Hepatocyte (in vitro differentiated cells): ENCODE measurements at regions not wholly inside any gene's neighbourhood (a gene's known extent, or its start where the extent isn't known, plus 50 kb on each side); places are given as distances from the start of the nearest gene placed in this dataset.

Experiments
- DNase-seq: peaks from one replicate; pipeline ENCODE4 v3.0.0-alpha.2; 2016; ENCODE audit warnings: low spot score
- H2AFZ ChIP-seq: fragments of 200-600 bp; sonication (generic); 2 replicates; pipeline ENCODE4 v1.6.0; 2016; ENCODE audit warnings: antibody characterized with exemption, mild to moderate bottlenecking
- H3K27ac ChIP-seq: fragments of 200-600 bp; sonication (generic); 2 replicates; pipeline ENCODE4 v1.5.1; 2016; ENCODE audit warnings: mild to moderate bottlenecking
- H3K27me3 ChIP-seq: fragments of 200-600 bp; sonication (generic); 2 replicates; pipeline ENCODE4 v1.6.1; 2016
- H3K36me3 ChIP-seq: fragments of 200-600 bp; sonication (generic); replicated peaks from 2 replicates; pipeline ENCODE4 v1.5.1; 2016; ENCODE audit warnings: low read depth; ENCODE audit not compliant: insufficient read depth
- H3K4me1 ChIP-seq: fragments of 200-600 bp; sonication (generic); 2 replicates; pipeline ENCODE4 v1.5.1; 2016; ENCODE audit warnings: mild to moderate bottlenecking, moderate library complexity; ENCODE audit not compliant: insufficient read depth
- H3K4me2 ChIP-seq: fragments of 200-600 bp; sonication (generic); 2 replicates; pipeline ENCODE4 v1.6.0; 2016
- H3K4me3 ChIP-seq: fragments of 200-600 bp; sonication (generic); 2 replicates; pipeline ENCODE4 v1.5.1; 2016; ENCODE audit warnings: mild to moderate bottlenecking
- H3K79me2 ChIP-seq: fragments of 200-600 bp; sonication (generic); 2 replicates; pipeline ENCODE4 v1.6.0; 2017; ENCODE audit warnings: mild to moderate bottlenecking
- H3K9me2 ChIP-seq: fragments of 200-600 bp; sonication (generic); replicated peaks from 2 replicates; pipeline ENCODE4 v1.6.0; 2017; ENCODE audit warnings: mild to moderate bottlenecking; ENCODE audit not compliant: insufficient read depth
- H3K9me3 ChIP-seq: fragments of 200-600 bp; sonication (generic); 2 replicates; pipeline ENCODE4 v1.5.1; 2016; ENCODE audit warnings: low read depth, mild to moderate bottlenecking
- H4K20me1 ChIP-seq: fragments of 200-600 bp; sonication (generic); 2 replicates; pipeline ENCODE4 v1.6.0; 2016; ENCODE audit warnings: mild to moderate bottlenecking; ENCODE audit not compliant: insufficient read depth, poor library complexity, severe bottlenecking
- CTCF ChIP-seq: fragments of 200-600 bp; sonication (generic); IDR thresholded peaks from 2 replicates; pipeline ENCODE4 v1.5.1; 2016; ENCODE audit warnings: antibody characterized with exemption, mild to moderate bottlenecking; ENCODE audit not compliant: poor library complexity
- EZH2 ChIP-seq: fragments of 200-600 bp; sonication (generic); IDR thresholded peaks from 2 replicates; pipeline ENCODE4 v1.6.1; 2016; ENCODE audit warnings: antibody characterized with exemption, mild to moderate bottlenecking, borderline replicate concordance
- EZH2phosphoT487 ChIP-seq: fragments of 200-600 bp; sonication (generic); IDR thresholded peaks from one replicate; pipeline ENCODE4 v1.6.1; 2018; ENCODE audit warnings: antibody characterized with exemption, mild to moderate bottlenecking, low read depth, moderate library complexity; ENCODE audit not compliant: unreplicated experiment, severe bottlenecking
- WGBS: methylation state at CpG from one replicate; pipeline ENCODE4 v1.1.6; 2016; ENCODE audit warnings: low lambda C conversion rate; ENCODE audit errors: missing lambda C conversion rate; 5-methylcytosine and 5-hydroxymethylcytosine counted together

- no peak for DNase-seq
- H3K36me3 ChIP-seq: no peaks in the 10 kb centered on the region
- WGBS: 83% methylated on average over 5 of the region's 5 CpGs
Observed at GRCh38 chr4:20341134-20341738, 89.5 kb downstream of the SLIT2 start.

GRCh38 chr4:20347531-20347930 is 95.8 kb downstream of the SLIT2 start:
- Histone ChIP-seq H3K4me1 (no peaks in the 10 kb centered on the region), H3K9me3 (no peaks in the 10 kb centered on the region), H3K36me3 (no peaks in the 10 kb centered on the region), H4K20me1 (no peaks in the 10 kb centered on the region), H2AFZ (no peak overlapping the region), H3K4me2 (no peak overlapping the region), H3K27ac (no peak overlapping the region), H3K79me2 (peaks cover 7% of the 10 kb centered on the region), H3K4me3 (no peak overlapping the region), H3K9me2 (no peaks in the 10 kb centered on the region), H3K27me3 (no peaks in the 10 kb centered on the region)
- no peak for DNase-seq
- TF ChIP-seq CTCF (no peak), EZH2 (no peak), EZH2phosphoT487 (no peak)
- WGBS: 71% methylated on average over 2 of the region's 2 CpGs

More at GRCh38 chr4:20341134-20341738, 89.5 kb downstream of the SLIT2 start:
- H3K27ac ChIP-seq: no peak overlapping the region
- peaks cover 9% of the 10 kb centered on the region for H3K79me2 ChIP-seq
- TF ChIP-seq EZH2phosphoT487 (no peak), EZH2 (no peak), CTCF (no peak)
- no peaks in the 10 kb centered on the region for H3K9me3 ChIP-seq
- H3K4me2 ChIP-seq: no peak overlapping the region
- H3K9me2 ChIP-seq: no peaks in the 10 kb centered on the region
- no peaks in the 10 kb centered on the region for H4K20me1 ChIP-seq
- no peak overlapping the region for H2AFZ ChIP-seq
- H3K4me1 ChIP-seq: no peaks in the 10 kb centered on the region
- H3K4me3 ChIP-seq: no peak overlapping the region
- H3K27me3 ChIP-seq: no peaks in the 10 kb centered on the region

GRCh38 chr4:20348411-20348810 is 96.7 kb downstream of the SLIT2 start:
- H3K9me2 ChIP-seq: no peaks in the 10 kb centered on the region
- TF ChIP-seq CTCF: no peak
- no peaks in the 10 kb centered on the region for H3K36me3 ChIP-seq
- peaks cover 4% of the 10 kb centered on the region for H3K79me2 ChIP-seq
- H3K4me1 ChIP-seq: no peaks in the 10 kb centered on the region
- no peaks in the 10 kb centered on the region for H3K27me3 ChIP-seq
- 91% methylated on average over 6 of the region's 6 CpGs for WGBS
- H2AFZ ChIP-seq: no peak overlapping the region
- H3K4me2 ChIP-seq: no peak overlapping the region
- H4K20me1 ChIP-seq: no peaks in the 10 kb centered on the region
- DNase-seq: no peak
- no peak overlapping the region for H3K4me3 ChIP-seq
- H3K9me3 ChIP-seq: no peaks in the 10 kb centered on the region
- no peak overlapping the region for H3K27ac ChIP-seq
